ENCODE measurements at regions not wholly inside any gene's neighbourhood (a gene's known extent, or its start where the extent isn't known, plus 50 kb on each side); places are given as distances from the start of the nearest gene placed in this dataset.
"Not testable (repeated sequence)": the region's sequence is repeated elsewhere in the genome, so short reads cannot be mapped to it uniquely, and the experiment has no call there.

GRCh38 chr5:154542000-154542399 is 64.0 kb upstream of the HAND1 start:
- no peak for DNase-seq

GRCh38 chr5:154541553-154541952 is 63.5 kb upstream of the HAND1 start:
- no peak for DNase-seq

- DNase-seq, result no peak
These were observed 62.6 kb upstream of the HAND1 start for GRCh38 chr5:154540600-154540999.

DNA sequence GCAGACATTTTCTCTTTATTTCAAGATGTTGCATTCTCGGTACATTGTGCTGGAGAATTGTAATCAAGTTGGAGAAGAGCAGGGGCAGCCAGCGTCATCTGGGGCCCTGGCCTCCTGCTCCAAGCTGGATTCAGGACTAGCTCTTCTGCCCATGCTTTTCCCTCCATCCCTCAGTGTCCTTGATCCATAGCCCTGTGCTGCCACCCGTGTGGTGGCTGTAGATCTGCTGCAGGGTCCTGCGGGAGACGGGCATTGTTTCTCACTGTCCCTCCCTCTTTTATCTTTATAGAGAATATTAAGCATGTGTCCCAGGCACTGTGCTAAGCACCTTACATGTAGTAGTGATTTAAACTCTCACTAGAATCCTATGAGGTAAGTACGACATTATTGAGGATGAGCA is 60.5 kb upstream of the HAND1 start:
- DNase-seq, result no peak

DNA sequence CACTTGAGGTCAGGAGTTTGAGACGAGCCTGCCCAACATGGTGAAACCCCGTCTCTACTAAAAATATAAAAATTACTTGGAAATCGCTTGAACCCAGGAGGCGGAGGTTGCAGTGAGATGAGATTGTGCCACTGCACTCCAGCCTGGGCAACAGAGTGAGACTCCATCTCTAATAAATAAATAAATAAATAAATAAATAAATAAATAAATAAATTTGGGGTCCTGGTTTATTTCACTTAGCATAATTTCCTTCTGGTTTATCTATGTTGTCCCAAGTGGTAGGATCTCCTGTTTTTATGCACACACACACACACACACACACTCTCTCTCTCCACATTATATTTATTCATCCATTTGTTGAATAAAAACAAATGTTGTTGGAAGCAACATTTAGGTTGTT is 58.4 kb upstream of the HAND1 start:
- DNase-seq, result not testable (repeated sequence)

DNA sequence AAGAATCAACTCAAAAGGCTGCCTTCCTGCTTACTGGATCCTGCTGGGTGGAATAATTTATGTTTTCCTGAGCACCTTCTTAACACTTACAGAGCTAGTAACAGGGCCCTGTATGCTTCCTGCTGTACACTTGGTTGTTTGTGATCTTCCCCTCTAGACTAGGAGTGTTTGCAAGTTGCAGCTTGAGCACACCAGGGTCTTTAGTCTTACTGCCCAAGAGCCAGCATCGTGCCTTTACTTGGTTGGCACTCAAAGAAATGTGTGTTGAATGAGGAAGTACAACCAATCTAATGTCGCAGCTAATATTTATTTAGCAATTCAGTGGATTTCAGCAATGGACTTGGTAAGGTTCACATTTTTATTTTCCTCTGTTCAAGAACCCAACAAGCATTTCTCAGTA is 57.5 kb upstream of the HAND1 start:
- no peak for DNase-seq

DNA sequence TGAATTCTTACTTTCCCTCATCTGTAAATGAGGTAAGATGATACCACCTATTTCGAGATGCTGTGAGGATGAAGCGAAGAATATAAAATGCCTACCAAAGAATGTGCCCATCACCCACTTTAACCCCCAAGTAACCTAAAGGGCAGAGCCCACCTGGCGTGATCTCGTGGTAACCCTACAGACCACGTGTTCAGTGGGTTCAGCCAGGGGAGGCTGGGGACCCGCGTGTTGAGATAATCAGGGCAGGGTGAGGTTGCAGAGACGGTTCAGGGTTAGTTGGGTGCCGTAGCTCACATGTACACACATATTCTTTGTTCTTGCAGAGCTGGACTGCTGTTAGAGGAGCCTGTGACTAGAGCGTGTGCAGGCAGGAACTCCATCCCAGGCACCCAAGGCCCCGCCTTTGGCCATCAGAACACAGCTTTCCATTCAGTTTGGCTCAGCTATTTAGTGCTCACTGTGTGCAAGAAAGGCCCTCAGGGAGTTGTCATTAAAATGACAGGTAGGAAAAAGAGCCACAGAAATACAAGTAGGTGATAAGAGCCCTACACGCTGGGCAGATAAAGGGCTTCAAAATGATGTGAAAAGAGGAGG is 56.5 kb upstream of the HAND1 start:
- DNase-seq, result no peak

DNA sequence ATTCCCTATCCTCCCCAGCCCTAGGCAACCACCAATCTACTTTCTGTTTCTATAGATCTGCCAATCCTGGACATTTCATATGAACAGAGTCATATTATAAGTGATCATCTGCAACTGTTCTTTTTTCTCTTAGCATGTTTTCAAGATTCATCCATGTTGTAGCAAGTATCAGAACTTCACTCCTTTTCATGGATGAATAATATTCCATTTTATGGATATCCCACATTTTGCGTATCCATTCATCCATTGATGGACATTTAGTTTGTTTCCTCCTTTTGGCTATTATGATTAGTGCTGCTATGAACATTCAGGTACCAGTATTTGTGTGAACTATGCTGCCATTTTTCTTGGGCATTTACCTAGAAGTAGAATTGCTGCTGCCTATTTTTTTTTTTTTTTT is 51.3 kb upstream of the HAND1 start:
- DNase-seq, result no peak

- DNase-seq, result no peak
These were observed 50.1 kb upstream of the HAND1 start for GRCh38 chr5:154528005-154528594.
